PC-3 (cell line): ENCODE measurements at regions not wholly inside any gene's neighbourhood (a gene's known extent, or its start where the extent isn't known, plus 50 kb on each side); places are given as distances from the start of the nearest gene placed in this dataset.

Source experiments
- ATAC-seq: fragments of 200-7000 bp; cut with Tn5 transposase; 2 replicates; pipeline ENCODE4 v1.9.1; 2020; ENCODE audit warnings: mild to moderate bottlenecking, moderate library complexity
- BruUV-seq: library from RNA; stranded (reverse); fragments of 400-500 nt; replicated peaks from 2 replicates; lab custom pipeline; 2021; lab: Mats Ljungman, UMichigan
- CTCF ChIA-PET: fragments of 300-600 bp; sonication (Branson Sonifier 250); formaldehyde crosslinking; loops from one replicate; lab custom pipeline; 2022; ENCODE audit warnings: antibody characterized with exemption; lab: Charles Lee
- POLR2A ChIA-PET: fragments of 300-600 bp; sonication (Branson Sonifier 250); formaldehyde crosslinking; loops from one replicate; lab custom pipeline; 2022; ENCODE audit warnings: antibody characterized with exemption; ENCODE audit not compliant: unreplicated experiment; lab: Charles Lee
- DNase-seq: peaks from one replicate; pipeline ENCODE4 v3.0.0-alpha.2; 2015
- H2AFZ ChIP-seq: fragments of 300-600 bp; sonication (generic); 2 replicates; pipeline ENCODE4 v1.6.0; 2016; ENCODE audit warnings: antibody characterized with exemption, low read length
- H3F3A ChIP-seq: fragments of 300-600 bp; sonication (generic); one replicate; pipeline ENCODE4 v1.6.0; 2017; ENCODE audit warnings: antibody characterized with exemption, low read length, control low read depth, mild to moderate bottlenecking; ENCODE audit not compliant: unreplicated experiment
- H3K27ac ChIP-seq: fragments of 300-600 bp; sonication (generic); 2 replicates; pipeline ENCODE4 v1.5.1; 2016; ENCODE audit warnings: mild to moderate bottlenecking, low read length
- H3K27me3 ChIP-seq: fragments of 300-600 bp; sonication (generic); 2 replicates; pipeline ENCODE4 v1.6.1; 2016; ENCODE audit warnings: low read length, mixed read lengths
- H3K36me3 ChIP-seq: fragments of 300-600 bp; sonication (generic); 2 replicates; pipeline ENCODE4 v1.6.1; 2016; ENCODE audit warnings: low read depth, mixed run types, low read length, mixed read lengths
- H3K4me1 ChIP-seq: fragments of 300-600 bp; sonication (generic); 2 replicates; pipeline ENCODE4 v1.5.1; 2016; ENCODE audit warnings: low read length; ENCODE audit not compliant: insufficient read depth
- H3K4me2 ChIP-seq: fragments of 300-600 bp; sonication (generic); 2 replicates; pipeline ENCODE4 v1.6.0; 2016; ENCODE audit warnings: low read length
- H3K4me3 ChIP-seq: fragments of 300-600 bp; sonication (generic); 2 replicates; pipeline ENCODE4 v1.5.1; 2016; ENCODE audit warnings: mild to moderate bottlenecking, low read length, mixed read lengths
- H3K79me2 ChIP-seq: fragments of 300-600 bp; sonication (generic); 2 replicates; pipeline ENCODE4 v1.6.1; 2017; ENCODE audit warnings: low read length, mixed read lengths
- H3K9ac ChIP-seq: fragments of 300-600 bp; sonication (generic); 2 replicates; pipeline ENCODE4 v1.6.0; 2016; ENCODE audit warnings: mild to moderate bottlenecking, low read length
- H3K9me2 ChIP-seq: fragments of 300-600 bp; sonication (generic); replicated peaks from 2 replicates; pipeline ENCODE4 v1.6.1; 2016; ENCODE audit warnings: mixed run types, low read length, mixed read lengths
- H3K9me3 ChIP-seq: fragments of 300-600 bp; sonication (generic); 2 replicates; pipeline ENCODE4 v1.6.1; 2016; ENCODE audit warnings: low read length, mixed read lengths
- H4K20me1 ChIP-seq: fragments of 300-600 bp; sonication (generic); 2 replicates; pipeline ENCODE4 v1.6.1; 2016; ENCODE audit warnings: low read length, mixed read lengths
- EZH2 ChIP-seq: fragments of 300-600 bp; sonication (generic); IDR thresholded peaks from one replicate; pipeline ENCODE4 v1.6.1; 2017; ENCODE audit warnings: antibody characterized with exemption, mild to moderate bottlenecking, low read length; ENCODE audit not compliant: unreplicated experiment
- EZH2phosphoT487 ChIP-seq: fragments of 300-600 bp; sonication (generic); IDR thresholded peaks from 2 replicates; pipeline ENCODE4 v1.6.1; 2018; ENCODE audit warnings: mild to moderate bottlenecking, antibody characterized with exemption, low read length, borderline replicate concordance
- intact Hi-C: fragments of 100-400 bp; cut with micrococcal nuclease; formaldehyde crosslinking; loops from 2 replicates; pipeline ENCODE4 v1.9.0; 2023
- TF ChIP-seq, protein P1 (sequence below): fragments of 300-600 bp; sonication (generic); conservative IDR thresholded peaks from 2 replicates; pipeline ENCODE4 v1.5.1; 2017; ENCODE audit warnings: antibody characterized with exemption, low read depth, mild to moderate bottlenecking, low read length

DNA sequence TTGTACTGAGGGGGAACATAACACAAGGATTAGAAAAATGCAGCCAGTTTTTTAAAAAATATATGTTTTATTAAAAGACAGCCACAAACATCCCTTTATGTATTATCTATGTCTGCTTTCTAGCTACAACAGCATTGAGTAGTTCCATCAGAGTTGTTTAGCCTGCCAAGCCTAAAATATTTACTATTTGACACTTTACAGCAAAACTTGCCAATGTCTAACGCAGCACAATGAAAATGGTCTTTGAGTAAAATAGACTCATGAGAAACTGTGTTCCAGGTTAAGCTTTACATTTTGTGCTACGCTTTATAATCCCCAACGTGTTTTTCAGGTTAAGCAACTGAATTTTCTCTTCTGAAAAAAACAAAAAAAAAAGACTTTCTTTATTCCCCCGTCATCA, 2211.5 kb upstream of the RAG2 start:
- no peaks in the 10 kb centered on the region for H3K79me2 ChIP-seq
- no peak for TF ChIP-seq EZH2
- H4K20me1 ChIP-seq: no peaks in the 10 kb centered on the region
- CTCF ChIA-PET: no interaction called here
- no TSS peak for BruUV-seq
- no peaks in the 10 kb centered on the region for H3K9me3 ChIP-seq
- no peak overlapping the region for H2AFZ ChIP-seq
- no peaks in the 10 kb centered on the region for H3K27me3 ChIP-seq
- H3K4me2 ChIP-seq: no peak overlapping the region
- POLR2A ChIA-PET: no interaction called here
- no peaks in the 10 kb centered on the region for H3F3A ChIP-seq
- no peak overlapping the region for H3K9ac ChIP-seq
- DNase-seq (no peak), ATAC-seq (no peak)
- H3K9me2 ChIP-seq: no peaks in the 10 kb centered on the region
- H3K36me3 ChIP-seq: no peaks in the 10 kb centered on the region
- H3K4me1 ChIP-seq: no peaks in the 10 kb centered on the region
- H3K4me3 ChIP-seq: no peak overlapping the region
- intact Hi-C loops: no loop called here
- H3K27ac ChIP-seq: no peak overlapping the region

DNA sequence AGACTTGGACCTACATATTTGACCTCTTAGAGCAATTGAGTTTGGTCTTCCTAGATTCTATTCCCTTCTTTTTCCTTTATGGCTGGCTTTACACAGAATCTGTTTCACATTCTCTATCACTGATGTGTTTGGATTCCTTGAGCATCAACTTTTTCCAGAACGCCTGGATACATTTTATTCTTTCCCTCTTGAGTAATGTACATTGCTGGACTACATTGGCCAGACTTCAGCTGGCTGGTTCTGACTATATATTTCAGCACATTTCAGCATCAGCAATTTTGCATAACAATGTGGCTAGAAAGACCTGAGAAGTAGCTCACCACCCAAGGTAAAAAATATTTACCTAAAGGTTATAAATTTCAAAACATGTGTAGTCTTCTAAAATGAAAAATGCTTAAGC, 2198.2 kb upstream of the RAG2 start:
- H3K4me3 ChIP-seq: no peak overlapping the region
- no peaks in the 10 kb centered on the region for H3K79me2 ChIP-seq
- H3K9me3 ChIP-seq: no peaks in the 10 kb centered on the region
- no peaks in the 10 kb centered on the region for H3K9me2 ChIP-seq
- H3K9ac ChIP-seq: no peak overlapping the region
- POLR2A ChIA-PET: no interaction called here
- DNase-seq (no peak), ATAC-seq (no peak)
- no peak overlapping the region for H3K27ac ChIP-seq
- no peaks in the 10 kb centered on the region for H4K20me1 ChIP-seq
- BruUV-seq: no TSS peak
- no peak for TF ChIP-seq EZH2phosphoT487
- TF ChIP-seq, protein P1, sequence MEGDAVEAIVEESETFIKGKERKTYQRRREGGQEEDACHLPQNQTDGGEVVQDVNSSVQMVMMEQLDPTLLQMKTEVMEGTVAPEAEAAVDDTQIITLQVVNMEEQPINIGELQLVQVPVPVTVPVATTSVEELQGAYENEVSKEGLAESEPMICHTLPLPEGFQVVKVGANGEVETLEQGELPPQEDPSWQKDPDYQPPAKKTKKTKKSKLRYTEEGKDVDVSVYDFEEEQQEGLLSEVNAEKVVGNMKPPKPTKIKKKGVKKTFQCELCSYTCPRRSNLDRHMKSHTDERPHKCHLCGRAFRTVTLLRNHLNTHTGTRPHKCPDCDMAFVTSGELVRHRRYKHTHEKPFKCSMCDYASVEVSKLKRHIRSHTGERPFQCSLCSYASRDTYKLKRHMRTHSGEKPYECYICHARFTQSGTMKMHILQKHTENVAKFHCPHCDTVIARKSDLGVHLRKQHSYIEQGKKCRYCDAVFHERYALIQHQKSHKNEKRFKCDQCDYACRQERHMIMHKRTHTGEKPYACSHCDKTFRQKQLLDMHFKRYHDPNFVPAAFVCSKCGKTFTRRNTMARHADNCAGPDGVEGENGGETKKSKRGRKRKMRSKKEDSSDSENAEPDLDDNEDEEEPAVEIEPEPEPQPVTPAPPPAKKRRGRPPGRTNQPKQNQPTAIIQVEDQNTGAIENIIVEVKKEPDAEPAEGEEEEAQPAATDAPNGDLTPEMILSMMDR: no peak
- TF ChIP-seq EZH2: no peak
- intact Hi-C loops: no loop called here
- H3F3A ChIP-seq: no peaks in the 10 kb centered on the region
- H3K4me2 ChIP-seq: no peak overlapping the region
- no peaks in the 10 kb centered on the region; the same call in 1 of the 2 replicates for H3K36me3 ChIP-seq
- H3K4me1 ChIP-seq: no peaks in the 10 kb centered on the region
- CTCF ChIA-PET: no interaction called here
- H2AFZ ChIP-seq: no peak overlapping the region
- no peaks in the 10 kb centered on the region for H3K27me3 ChIP-seq

DNA sequence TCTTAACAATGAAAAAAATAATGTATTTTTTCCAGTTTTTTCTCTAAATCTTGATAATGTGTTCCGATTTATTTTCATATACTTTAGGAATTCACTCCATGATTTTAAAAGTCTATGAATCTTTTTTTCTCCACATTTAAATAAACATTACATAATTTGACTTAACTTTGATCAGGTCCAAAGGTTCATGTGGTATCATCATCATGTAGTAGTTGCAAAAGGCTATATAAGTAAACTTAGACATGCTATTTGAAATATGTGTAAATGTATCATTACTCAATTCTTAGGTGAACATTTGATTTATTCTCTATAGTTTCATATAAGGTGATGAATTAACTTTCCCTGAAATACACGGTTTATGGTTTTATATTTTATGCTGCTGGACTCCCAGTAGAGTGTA, 2197.0 kb upstream of the RAG2 start:
- Histone ChIP-seq H3K9ac (no peak overlapping the region), H2AFZ (no peak overlapping the region), H3K27me3 (no peaks in the 10 kb centered on the region), H3K9me3 (no peaks in the 10 kb centered on the region), H3K4me1 (no peaks in the 10 kb centered on the region), H4K20me1 (no peaks in the 10 kb centered on the region), H3K4me2 (no peak overlapping the region), H3K79me2 (no peaks in the 10 kb centered on the region), H3K27ac (no peak overlapping the region), H3K9me2 (no peaks in the 10 kb centered on the region), H3F3A (no peaks in the 10 kb centered on the region), H3K36me3 (no peaks in the 10 kb centered on the region; the same call in 1 of the 2 replicates), H3K4me3 (no peak overlapping the region)
- no peak for DNase-seq
- ChIA-PET POLR2A (no interaction called here), CTCF (no interaction called here)
- ATAC-seq: no peak
- intact Hi-C loops: loop anchor here (2.0 kb wide), 1 partner anchor 570 kb away; no protein-coding TSS in a partner anchor
- no TSS peak for BruUV-seq
- TF ChIP-seq, protein P1: no peak
- TF ChIP-seq EZH2 (no peak), EZH2phosphoT487 (no peak)
